ENCODE measurements at regions not wholly inside any gene's neighbourhood (a gene's known extent, or its start where the extent isn't known, plus 50 kb on each side); places are given as distances from the start of the nearest gene placed in this dataset.

GRCh38 chr20:54995011-54995410 is 519.6 kb downstream of the DOK5 start:
- Histone ChIP-seq H3K4me1 (ENCODE audit: insufficient read depth, low read length) (no peaks in the 10 kb centered on the region; the same call in 1 of the 2 replicates), H4K8ac (replicated peaks; ENCODE audit: insufficient read length, low read depth, low read length) (no peak overlapping the region), H2AK5ac (ENCODE audit: insufficient read length, low read length) (no peak overlapping the region), H3K79me2 (ENCODE audit: insufficient read depth, low read length) (no peaks in the 10 kb centered on the region), H3K4ac (ENCODE audit: low read depth, low read length) (no peak overlapping the region), H3K23me2 (ENCODE audit: insufficient read length, low read depth, low read length, poor library complexity, severe bottlenecking) (no peaks in the 10 kb centered on the region), H4K91ac (ENCODE audit: insufficient read length, low read depth, low read length) (no peak overlapping the region), H3K79me1 (ENCODE audit: insufficient read depth, low read depth, low read length, poor library complexity, severe bottlenecking) (no peaks in the 10 kb centered on the region), H2BK5ac (ENCODE audit: insufficient read length, low read length) (no peak overlapping the region), H2BK15ac (ENCODE audit: low read depth, low read length) (no peak overlapping the region), H3K9ac (ENCODE audit: extremely low read depth, insufficient read length, low read length) (no peak overlapping the region), H3K27ac (ENCODE audit: insufficient read length, low read depth, low read length) (no peak overlapping the region), H3K14ac (ENCODE audit: insufficient read depth, low read length) (no peak overlapping the region), H2BK120ac (ENCODE audit: low read depth, low read length, poor library complexity, severe bottlenecking) (no peak overlapping the region), H3K27me3 (ENCODE audit: insufficient read depth, low read length) (no peaks in the 10 kb centered on the region), H3K9me3 (ENCODE audit: control insufficient read depth, low read depth, low read length) (no peaks in the 10 kb centered on the region), H3K23ac (ENCODE audit: insufficient read length, low read depth, low read length) (no peak overlapping the region), H2AFZ (ENCODE audit: low read length) (no peak overlapping the region), H3K56ac (ENCODE audit: insufficient read length, low read depth, low read length) (no peak overlapping the region), H3K18ac (ENCODE audit: insufficient read length, low read depth, low read length) (no peak overlapping the region), H2BK20ac (ENCODE audit: low read depth, low read length, poor library complexity, severe bottlenecking) (no peak overlapping the region), H2BK12ac (ENCODE audit: insufficient read length, low read depth, low read length) (no peak overlapping the region), H4K5ac (ENCODE audit: insufficient read length, low read depth, low read length) (no peak overlapping the region), H4K20me1 (ENCODE audit: control insufficient read depth, insufficient read depth, insufficient read length) (no peaks in the 10 kb centered on the region), H3K4me2 (ENCODE audit: insufficient read depth, insufficient read length, low read length) (no peak overlapping the region), H3T11ph (ENCODE audit: low read length) (no peak overlapping the region)
- Mint-ChIP-seq H3K9me3 (no peaks in the 10 kb centered on the region; a peak in 1 of 5 replicates), H3K36me3 (ENCODE audit: insufficient read depth in 1 of 3, low read depth in 3 of 3) (no peaks in the 10 kb centered on the region), H3K27me3 (ENCODE audit: low read depth) (no peaks in the 10 kb centered on the region), H3K4me1 (peaks cover 13% of the 10 kb centered on the region in 2 experiments), H3K4me3 (no peak overlapping the region), H3K27ac (0 out of 7 replicates have a peak overlapping the region, but pooled peaks of 1 of the 3 experiments have one; percentile 16)
- DNase-seq = peak; percentile 32
- WGBS (ENCODE audit: extremely low coverage, insufficient read length, low lambda C conversion rate) = no CpG with 5 or more reads among the region's 4 CpGs
- no peak for TF ChIP-seq CTCF (conservative IDR thresholded peaks at IDR 0.05)

Data from H9 (cell line).